ENCODE measurements at regions not wholly inside any gene's neighbourhood (a gene's known extent, or its start where the extent isn't known, plus 50 kb on each side); places are given as distances from the start of the nearest gene placed in this dataset.

- BruUV-seq (replicated peaks) = no TSS peak
- no peak overlapping the region for H3K27ac Mint-ChIP-seq (ENCODE audit: unreplicated experiment)
- no peaks in the 10 kb centered on the region for H3K36me3 Mint-ChIP-seq (ENCODE audit: insufficient read depth, unreplicated experiment)
- Histone ChIP-seq H3K36me3 (ENCODE audit: control insufficient read depth, insufficient read depth, low read length) (no peaks in the 10 kb centered on the region), H3K9me3 (no peaks in the 10 kb centered on the region), H3K4me3 (ENCODE audit: low read depth, low read length) (no peak overlapping the region), H3K27me3 (replicated peaks; ENCODE audit: control insufficient read depth, insufficient read depth, low read length) (no peaks in the 10 kb centered on the region), H3K4me1 (no peaks in the 10 kb centered on the region)
- no peak for DNase-seq
- H3K4me3 Mint-ChIP-seq (ENCODE audit: unreplicated experiment) = no peak overlapping the region
- intact Hi-C loops (cut with micrococcal nuclease; ENCODE audit: unreplicated experiment) = loop anchor here (10.0 kb wide), 1 partner anchor 107 kb away; no protein-coding TSS in a partner anchor
- CTCF ChIA-PET = no interaction called here
- POLR2A ChIA-PET = no interaction called here
- TF ChIP-seq CTCF (IDR thresholded peaks at IDR 0.05; ENCODE audit: insufficient read depth in 1 of 2, low read depth in 1 of 2, low read length in 1 of 2, severe bottlenecking in 1 of 2, unreplicated experiment in 1 of 2) = no peak
- H3K9me3 Mint-ChIP-seq (ENCODE audit: unreplicated experiment) = no peaks in the 10 kb centered on the region
- H3K27me3 Mint-ChIP-seq (ENCODE audit: insufficient read depth, unreplicated experiment) = no peaks in the 10 kb centered on the region
- no peaks in the 10 kb centered on the region for H3K4me1 Mint-ChIP-seq (ENCODE audit: low read depth, unreplicated experiment)
Measured at GRCh38 chr2:175698061-175698460, 304.0 kb downstream of the LNPK start.

- H3K4me3 Mint-ChIP-seq (ENCODE audit: unreplicated experiment) = no peak overlapping the region
- H3K27ac Mint-ChIP-seq (ENCODE audit: unreplicated experiment) = no peak overlapping the region
- Histone ChIP-seq H3K27me3 (replicated peaks; ENCODE audit: control insufficient read depth, insufficient read depth, low read length) (no peaks in the 10 kb centered on the region), H3K36me3 (ENCODE audit: control insufficient read depth, insufficient read depth, low read length) (no peaks in the 10 kb centered on the region), H3K4me3 (ENCODE audit: low read depth, low read length) (no peak overlapping the region), H3K9me3 (no peaks in the 10 kb centered on the region), H3K4me1 (no peaks in the 10 kb centered on the region)
- CTCF ChIA-PET = interaction anchor here (0.6 to 2.1 kb wide), 6 partner anchors 59 to 408 kb away, joined by 4 to 8 read pairs (median 6); partner anchors contain the start of gene LNPK
- no peaks in the 10 kb centered on the region for H3K36me3 Mint-ChIP-seq (ENCODE audit: insufficient read depth, unreplicated experiment)
- intact Hi-C loops (cut with micrococcal nuclease; ENCODE audit: unreplicated experiment) = loop anchor here (1.0 to 10.0 kb wide), 5 partner anchors 42 to 398 kb away; no protein-coding TSS in a partner anchor
- H3K27me3 Mint-ChIP-seq (ENCODE audit: insufficient read depth, unreplicated experiment) = no peaks in the 10 kb centered on the region
- POLR2A ChIA-PET = no interaction called here
- BruUV-seq (replicated peaks) = no TSS peak
- peak in 1 of 2 experiments; percentile 66 for DNase-seq
- peak; percentile 74 to 87 for TF ChIP-seq CTCF (IDR thresholded peaks at IDR 0.05; ENCODE audit: insufficient read depth in 1 of 2, low read depth in 1 of 2, low read length in 1 of 2, severe bottlenecking in 1 of 2, unreplicated experiment in 1 of 2)
- no peaks in the 10 kb centered on the region for H3K4me1 Mint-ChIP-seq (ENCODE audit: low read depth, unreplicated experiment)
- no peaks in the 10 kb centered on the region for H3K9me3 Mint-ChIP-seq (ENCODE audit: unreplicated experiment)
Measured at GRCh38 chr2:175690113-175690837, 311.8 kb downstream of the LNPK start.

- H3K4me3 Mint-ChIP-seq (ENCODE audit: unreplicated experiment) = no peak overlapping the region
- Histone ChIP-seq H3K4me1 (no peaks in the 10 kb centered on the region), H3K9me3 (no peaks in the 10 kb centered on the region), H3K27me3 (replicated peaks; ENCODE audit: control insufficient read depth, insufficient read depth, low read length) (no peaks in the 10 kb centered on the region), H3K4me3 (ENCODE audit: low read depth, low read length) (no peak overlapping the region), H3K36me3 (ENCODE audit: control insufficient read depth, insufficient read depth, low read length) (no peaks in the 10 kb centered on the region)
- CTCF ChIA-PET = no interaction called here
- no TSS peak for BruUV-seq (replicated peaks)
- no peak overlapping the region for H3K27ac Mint-ChIP-seq (ENCODE audit: unreplicated experiment)
- no peaks in the 10 kb centered on the region for H3K36me3 Mint-ChIP-seq (ENCODE audit: insufficient read depth, unreplicated experiment)
- no peaks in the 10 kb centered on the region for H3K9me3 Mint-ChIP-seq (ENCODE audit: unreplicated experiment)
- no peaks in the 10 kb centered on the region for H3K27me3 Mint-ChIP-seq (ENCODE audit: insufficient read depth, unreplicated experiment)
- intact Hi-C loops (cut with micrococcal nuclease; ENCODE audit: unreplicated experiment) = loop anchor here (10.0 kb wide), 1 partner anchor 163 kb away; no protein-coding TSS in a partner anchor
- no peak for DNase-seq
- TF ChIP-seq CTCF (IDR thresholded peaks at IDR 0.05; ENCODE audit: insufficient read depth in 1 of 2, low read depth in 1 of 2, low read length in 1 of 2, severe bottlenecking in 1 of 2, unreplicated experiment in 1 of 2) = no peak
- peaks cover 7% of the 10 kb centered on the region for H3K4me1 Mint-ChIP-seq (ENCODE audit: low read depth, unreplicated experiment)
- POLR2A ChIA-PET = no interaction called here
Measured at GRCh38 chr2:175688243-175688642, 313.8 kb downstream of the LNPK start.

Measured in Caco-2 (cell line).